Sigmoid colon (tissue), 6 donors: ENCODE measurements at regions not wholly inside any gene's neighbourhood (a gene's known extent, or its start where the extent isn't known, plus 50 kb on each side); places are given as distances from the start of the nearest gene placed in this dataset.

Experiments used
- DNase-seq: peaks from one replicate; pipeline ENCODE4 v3.0.0-alpha.2; 2019
- H3K27ac ChIP-seq, 4 donors: fragments of 200-600 bp; sonication (generic); one replicate each; pipeline ENCODE4 v1.5.1; 2016 to 2019; ENCODE audit warnings: mild to moderate bottlenecking in 1 of 4
- H3K27me3 ChIP-seq, 3 donors: fragments of 200-600 bp; sonication (generic); one replicate each; pipeline ENCODE4 v1.5.1; 2019; ENCODE audit warnings: mild to moderate bottlenecking in 1 of 3
- H3K36me3 ChIP-seq, 4 donors: fragments of 200-600 bp; sonication (generic); one replicate each; pipeline ENCODE4 v1.5.1; 2016 to 2019
- H3K4me1 ChIP-seq, 4 donors: fragments of 200-600 bp; sonication (generic); one replicate each; pipeline ENCODE4 v1.5.1; 2017 to 2019
- H3K4me3 ChIP-seq, 4 donors: fragments of 200-600 bp; sonication (generic); one replicate each; pipeline ENCODE4 v1.5.1; 2017 to 2019; ENCODE audit warnings: mild to moderate bottlenecking in 2 of 4, moderate library complexity in 1 of 4
- H3K9me3 ChIP-seq, 4 donors: fragments of 200-600 bp in 3 of 4; sonication (generic) in 3 of 4; one replicate each; pipeline versions ENCODE4 v1.5.1 to v1.6.1; 2013 to 2019
- EP300 ChIP-seq, 4 donors: sonication (generic); formaldehyde crosslinking; IDR thresholded peaks; one replicate each; pipeline ENCODE4 v1.6.1; 2017; ENCODE audit warnings: antibody characterized with exemption in 4 of 4
- POLR2A ChIP-seq, 2 donors: fragments of 450-650 bp; IDR thresholded peaks; one replicate each; pipeline ENCODE4 v1.6.1; 2016; ENCODE audit warnings: antibody characterized with exemption in 2 of 2, mild to moderate bottlenecking in 2 of 2, moderate library complexity in 2 of 2
- POLR2AphosphoS5 ChIP-seq, 4 donors: sonication (generic); formaldehyde crosslinking; IDR thresholded peaks; one replicate each; pipeline ENCODE4 v1.6.1; 2017; ENCODE audit warnings: antibody characterized with exemption in 4 of 4
- WGBS, 2 donors: extraction: QIAGEN DNeasy Blood & Tissue Kit; methylation state at CpG; one replicate each; pipeline ENCODE4 v1.1.7; 2013; 5-methylcytosine and 5-hydroxymethylcytosine counted together
- intact Hi-C: fragments of 100-400 bp; cut with DNase I; formaldehyde crosslinking; loops from one replicate; pipeline ENCODE4 v1.15.1; 2023
- TF ChIP-seq, protein P1 (sequence below), 4 experiments: fragments of 450-650 bp in 3 of 4; fragments of 200-600 bp in 1 of 4; IDR thresholded peaks; one replicate each; pipeline ENCODE4 v1.5.1; 2016 to 2019; ENCODE audit warnings: antibody characterized with exemption in 4 of 4, mild to moderate bottlenecking in 3 of 4, moderate library complexity in 2 of 4
- donor health status: healthy with polysubstance abuse.
- donor health status: healthy.

DNA sequence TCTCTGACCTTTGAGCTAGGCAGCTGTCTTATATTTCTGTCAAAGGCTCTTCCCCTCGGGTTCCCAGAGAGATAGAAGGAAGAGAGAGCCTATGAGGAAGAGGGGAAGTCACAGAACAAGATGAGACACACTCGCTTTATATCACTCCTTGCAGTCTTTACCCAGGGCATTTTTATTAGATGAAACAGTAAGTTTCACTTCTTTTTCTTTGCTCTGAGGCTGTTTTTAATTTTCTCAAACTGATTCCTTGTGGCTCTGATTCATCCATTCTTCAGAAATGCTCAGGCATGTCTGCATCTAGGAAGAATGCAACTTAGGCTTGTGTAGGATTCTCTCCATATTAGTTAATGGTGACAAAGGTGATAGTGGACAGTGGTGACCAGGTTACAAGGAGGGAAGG lies 132.9 kb upstream of the CHD1 start:
- Histone ChIP-seq H3K27ac (no peak overlapping the region), H3K36me3 (no peaks in the 10 kb centered on the region), H3K4me1 (peaks cover 0 to 8% (median 3%) of the 10 kb centered on the region in 4 donors), H3K4me3 (no peak overlapping the region), H3K9me3 (no peaks in the 10 kb centered on the region), H3K27me3 (no peaks in the 10 kb centered on the region)
- no peak for TF ChIP-seq POLR2AphosphoS5 (IDR thresholded peaks at IDR 0.05)
- TF ChIP-seq, protein P1, sequence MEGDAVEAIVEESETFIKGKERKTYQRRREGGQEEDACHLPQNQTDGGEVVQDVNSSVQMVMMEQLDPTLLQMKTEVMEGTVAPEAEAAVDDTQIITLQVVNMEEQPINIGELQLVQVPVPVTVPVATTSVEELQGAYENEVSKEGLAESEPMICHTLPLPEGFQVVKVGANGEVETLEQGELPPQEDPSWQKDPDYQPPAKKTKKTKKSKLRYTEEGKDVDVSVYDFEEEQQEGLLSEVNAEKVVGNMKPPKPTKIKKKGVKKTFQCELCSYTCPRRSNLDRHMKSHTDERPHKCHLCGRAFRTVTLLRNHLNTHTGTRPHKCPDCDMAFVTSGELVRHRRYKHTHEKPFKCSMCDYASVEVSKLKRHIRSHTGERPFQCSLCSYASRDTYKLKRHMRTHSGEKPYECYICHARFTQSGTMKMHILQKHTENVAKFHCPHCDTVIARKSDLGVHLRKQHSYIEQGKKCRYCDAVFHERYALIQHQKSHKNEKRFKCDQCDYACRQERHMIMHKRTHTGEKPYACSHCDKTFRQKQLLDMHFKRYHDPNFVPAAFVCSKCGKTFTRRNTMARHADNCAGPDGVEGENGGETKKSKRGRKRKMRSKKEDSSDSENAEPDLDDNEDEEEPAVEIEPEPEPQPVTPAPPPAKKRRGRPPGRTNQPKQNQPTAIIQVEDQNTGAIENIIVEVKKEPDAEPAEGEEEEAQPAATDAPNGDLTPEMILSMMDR (IDR thresholded peaks at IDR 0.05), result no peak
- TF ChIP-seq EP300 (IDR thresholded peaks at IDR 0.05), result no peak
- no peak for TF ChIP-seq POLR2A (IDR thresholded peaks at IDR 0.05)
- intact Hi-C loops, result no loop called here
- DNase-seq, result no peak
- 8 to 19% methylated on average over 2 of the region's 2 CpGs for WGBS, 2 donors

DNA sequence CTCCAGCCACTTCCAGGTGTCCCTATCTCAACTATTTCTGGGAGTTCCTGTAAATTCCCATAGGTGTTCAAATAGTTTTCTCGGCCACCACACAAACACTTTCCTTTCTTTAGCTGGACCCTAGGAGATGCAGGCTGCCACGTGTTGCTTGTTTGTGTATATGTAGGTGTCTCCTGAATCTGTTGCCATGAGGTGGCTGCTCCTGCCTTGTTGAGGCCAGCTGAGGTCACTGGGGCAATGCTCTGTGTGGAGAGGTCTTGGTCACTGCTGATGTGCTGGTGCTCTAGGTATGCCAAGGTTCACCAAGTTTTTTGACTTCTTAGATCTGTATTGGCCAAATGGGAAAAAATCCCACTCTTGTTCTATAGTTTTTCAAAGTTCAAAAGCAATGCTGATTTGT lies 132.5 kb upstream of the CHD1 start:
- DNase-seq, result no peak
- WGBS, 2 donors, result 47 to 66% methylated on average over 2 of the region's 2 CpGs
- Histone ChIP-seq H3K9me3 (no peaks in the 10 kb centered on the region), H3K4me1 (peaks cover 0 to 8% (median 3%) of the 10 kb centered on the region in 4 donors), H3K36me3 (no peaks in the 10 kb centered on the region), H3K4me3 (no peak overlapping the region), H3K27ac (no peak overlapping the region), H3K27me3 (no peaks in the 10 kb centered on the region)
- intact Hi-C loops, result no loop called here
- TF ChIP-seq POLR2A (IDR thresholded peaks at IDR 0.05) (no peak), EP300 (IDR thresholded peaks at IDR 0.05) (no peak), POLR2AphosphoS5 (IDR thresholded peaks at IDR 0.05) (no peak)
- TF ChIP-seq, protein P1 (IDR thresholded peaks at IDR 0.05), result no peak

DNA sequence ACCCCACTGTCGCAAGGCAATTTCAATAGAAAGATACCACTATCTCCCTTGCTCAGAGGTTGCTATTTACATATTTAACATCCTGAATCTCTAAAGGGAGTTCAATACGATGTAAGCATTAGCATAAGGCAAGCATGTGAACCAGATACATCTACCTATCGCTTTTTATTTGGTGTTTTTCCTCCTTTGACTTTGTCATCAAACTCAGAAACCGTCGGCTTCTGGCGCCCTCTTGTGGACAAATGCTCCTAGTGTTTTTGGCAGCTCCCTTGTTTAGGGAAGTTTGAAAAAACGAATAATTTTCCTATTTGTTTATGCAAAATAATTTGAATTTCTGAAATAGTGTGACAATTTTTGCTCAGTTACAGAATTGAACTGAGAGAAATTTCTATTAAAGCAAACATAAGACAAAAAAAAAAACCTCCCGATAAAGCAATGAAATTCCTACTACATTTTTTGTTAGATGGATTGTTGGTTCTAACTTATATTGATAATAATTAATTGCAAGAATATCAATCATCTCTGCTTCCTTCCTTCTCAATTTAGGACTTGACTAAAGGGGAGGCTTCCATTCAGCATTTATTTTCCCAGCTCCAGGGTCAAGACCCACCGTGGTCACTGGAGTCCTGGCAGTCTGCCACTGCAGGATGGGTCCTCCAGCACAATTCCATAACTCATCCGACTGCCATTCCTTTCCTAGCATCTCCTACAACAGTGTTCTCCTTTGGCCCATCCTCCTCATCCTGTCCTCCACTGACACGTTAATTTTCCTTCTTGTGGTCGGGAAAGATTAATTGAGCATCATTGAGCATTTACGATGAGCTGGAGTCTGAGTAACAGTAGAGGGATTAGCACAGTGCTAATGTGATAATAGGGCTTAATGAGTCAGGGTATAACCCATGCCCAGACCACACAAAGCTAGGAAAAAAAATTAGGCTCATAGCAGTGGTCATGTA lies 131.8 kb upstream of the CHD1 start:
- peak; percentile 77 for DNase-seq
- no peak for TF ChIP-seq EP300 (IDR thresholded peaks at IDR 0.05)
- TF ChIP-seq, protein P1 (IDR thresholded peaks at IDR 0.05), result peak; percentile 27 to 91 (median 70)
- intact Hi-C loops, result loop anchor here (1.0 kb wide), 1 partner anchor 154 kb away; no protein-coding TSS in a partner anchor
- 28 to 33% methylated on average over 13 of the region's 13 CpGs for WGBS, 2 donors
- Histone ChIP-seq H3K4me1 (peaks cover 0 to 8% (median 3%) of the 10 kb centered on the region in 4 donors), H3K27me3 (no peaks in the 10 kb centered on the region), H3K9me3 (no peaks in the 10 kb centered on the region), H3K4me3 (no peak overlapping the region), H3K36me3 (no peaks in the 10 kb centered on the region), H3K27ac (no peak overlapping the region)

DNA sequence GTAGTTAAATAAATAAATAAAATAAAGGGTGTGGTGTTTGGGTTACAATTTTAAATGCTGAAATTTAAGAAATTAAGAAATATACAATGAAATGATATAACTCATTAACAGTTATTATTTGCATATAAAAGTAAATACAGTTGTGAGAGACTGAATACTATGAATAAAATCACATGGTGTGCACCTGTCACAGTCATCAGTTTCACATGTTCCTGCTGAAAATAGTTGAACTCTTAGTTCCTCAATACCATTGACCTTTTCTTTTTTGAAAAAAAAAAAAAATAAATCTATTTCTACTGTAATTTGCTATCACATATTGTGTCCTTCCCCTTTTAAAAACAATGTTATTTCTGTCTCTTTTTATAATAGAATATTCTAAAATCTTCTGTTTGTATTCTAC lies 130.9 kb upstream of the CHD1 start:
- DNase-seq, result no peak
- no peak overlapping the region for H3K27ac ChIP-seq
- no peak overlapping the region for H3K4me3 ChIP-seq
- H3K9me3 ChIP-seq, result no peaks in the 10 kb centered on the region
- H3K4me1 ChIP-seq, result peaks cover 0 to 8% (median 3%) of the 10 kb centered on the region in 4 donors
- H3K27me3 ChIP-seq, result no peaks in the 10 kb centered on the region
- TF ChIP-seq EP300 (IDR thresholded peaks at IDR 0.05) (no peak), POLR2AphosphoS5 (IDR thresholded peaks at IDR 0.05) (no peak), POLR2A (IDR thresholded peaks at IDR 0.05) (no peak)
- TF ChIP-seq, protein P1 (IDR thresholded peaks at IDR 0.05), result no peak
- H3K36me3 ChIP-seq, result no peaks in the 10 kb centered on the region
- intact Hi-C loops, result loop anchor here (1.0 kb wide), 1 partner anchor 153 kb away; no protein-coding TSS in a partner anchor
